ENCODE measurements at regions not wholly inside any gene's neighbourhood (a gene's known extent, or its start where the extent isn't known, plus 50 kb on each side); places are given as distances from the start of the nearest gene placed in this dataset.

DNA sequence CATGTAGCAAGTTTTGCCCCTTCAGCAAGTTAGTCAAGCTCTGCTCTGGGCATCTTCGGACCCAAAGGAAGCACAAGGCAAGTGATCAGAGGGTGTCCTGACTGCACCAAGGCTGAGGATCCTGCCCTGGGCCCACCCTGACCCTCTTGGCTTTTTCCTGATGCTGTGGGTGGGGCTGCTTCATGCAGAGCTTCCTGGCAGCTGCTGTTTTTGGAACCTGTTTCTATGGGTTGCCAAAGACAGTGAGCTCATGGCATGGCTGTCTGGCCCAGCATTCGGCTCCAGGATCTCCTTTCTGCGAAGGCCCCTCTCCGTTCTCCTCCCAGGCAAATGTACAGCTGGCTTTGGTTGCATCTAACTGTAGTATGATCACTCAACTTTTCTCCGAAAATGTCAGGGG lies 497.9 kb downstream of the ARHGEF28 start:
- Mint-ChIP-seq H3K4me3 (ENCODE audit: unreplicated experiment) (no peak overlapping the region), H3K27ac (ENCODE audit: unreplicated experiment) (no peak overlapping the region), H3K36me3 (ENCODE audit: low read depth) (no peaks in the 10 kb centered on the region), H3K27me3 (ENCODE audit: low read depth) (peaks cover 3% of the 10 kb centered on the region), H3K4me1 (ENCODE audit: low read depth) (peaks cover 15% of the 10 kb centered on the region), H3K9me3 (ENCODE audit: low read depth) (peaks cover 3% of the 10 kb centered on the region)
- TF ChIP-seq, protein P1, sequence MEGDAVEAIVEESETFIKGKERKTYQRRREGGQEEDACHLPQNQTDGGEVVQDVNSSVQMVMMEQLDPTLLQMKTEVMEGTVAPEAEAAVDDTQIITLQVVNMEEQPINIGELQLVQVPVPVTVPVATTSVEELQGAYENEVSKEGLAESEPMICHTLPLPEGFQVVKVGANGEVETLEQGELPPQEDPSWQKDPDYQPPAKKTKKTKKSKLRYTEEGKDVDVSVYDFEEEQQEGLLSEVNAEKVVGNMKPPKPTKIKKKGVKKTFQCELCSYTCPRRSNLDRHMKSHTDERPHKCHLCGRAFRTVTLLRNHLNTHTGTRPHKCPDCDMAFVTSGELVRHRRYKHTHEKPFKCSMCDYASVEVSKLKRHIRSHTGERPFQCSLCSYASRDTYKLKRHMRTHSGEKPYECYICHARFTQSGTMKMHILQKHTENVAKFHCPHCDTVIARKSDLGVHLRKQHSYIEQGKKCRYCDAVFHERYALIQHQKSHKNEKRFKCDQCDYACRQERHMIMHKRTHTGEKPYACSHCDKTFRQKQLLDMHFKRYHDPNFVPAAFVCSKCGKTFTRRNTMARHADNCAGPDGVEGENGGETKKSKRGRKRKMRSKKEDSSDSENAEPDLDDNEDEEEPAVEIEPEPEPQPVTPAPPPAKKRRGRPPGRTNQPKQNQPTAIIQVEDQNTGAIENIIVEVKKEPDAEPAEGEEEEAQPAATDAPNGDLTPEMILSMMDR (IDR thresholded peaks at IDR 0.05), result no peak
- DNase-seq (ENCODE audit: low spot score), result no peak

DNA sequence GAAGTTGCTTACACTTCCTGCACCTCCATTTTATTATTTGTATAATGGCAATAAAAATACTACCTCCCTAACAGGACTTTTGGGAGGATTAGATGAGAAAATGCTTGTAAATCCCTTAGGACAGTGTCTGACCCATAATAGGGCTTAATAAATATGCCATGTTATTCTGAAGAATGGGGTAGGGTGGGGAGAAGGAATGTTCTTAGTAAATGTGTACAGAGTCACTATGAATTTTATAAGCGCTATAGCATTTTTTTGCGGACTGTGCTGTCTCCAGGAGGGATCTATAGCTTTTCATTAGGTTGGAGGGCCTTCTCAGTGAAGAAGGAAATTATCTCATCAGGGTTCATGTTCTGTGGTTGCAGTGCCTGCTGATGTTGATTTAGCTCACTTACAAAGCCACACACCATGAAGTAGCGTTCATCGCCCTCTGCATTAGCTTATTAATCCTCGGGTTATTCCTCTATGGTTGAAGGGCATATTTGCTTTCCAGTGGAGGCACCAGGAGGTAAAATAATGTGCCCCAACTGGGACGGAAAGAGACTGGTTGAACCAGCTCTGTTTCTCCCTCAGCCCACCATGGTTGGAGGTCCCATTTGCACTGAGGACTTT lies 497.1 kb downstream of the ARHGEF28 start:
- peaks cover 15% of the 10 kb centered on the region for H3K4me1 Mint-ChIP-seq (ENCODE audit: low read depth)
- H3K4me3 Mint-ChIP-seq (ENCODE audit: unreplicated experiment), result no peak overlapping the region
- H3K36me3 Mint-ChIP-seq (ENCODE audit: low read depth), result no peaks in the 10 kb centered on the region
- TF ChIP-seq, protein P1 (IDR thresholded peaks at IDR 0.05), result no peak
- no peaks in the 10 kb centered on the region for H3K27me3 Mint-ChIP-seq (ENCODE audit: low read depth)
- H3K27ac Mint-ChIP-seq (ENCODE audit: unreplicated experiment), result no peak overlapping the region
- peaks cover 8% of the 10 kb centered on the region for H3K9me3 Mint-ChIP-seq (ENCODE audit: low read depth)
- no peak for DNase-seq (ENCODE audit: low spot score)

DNA sequence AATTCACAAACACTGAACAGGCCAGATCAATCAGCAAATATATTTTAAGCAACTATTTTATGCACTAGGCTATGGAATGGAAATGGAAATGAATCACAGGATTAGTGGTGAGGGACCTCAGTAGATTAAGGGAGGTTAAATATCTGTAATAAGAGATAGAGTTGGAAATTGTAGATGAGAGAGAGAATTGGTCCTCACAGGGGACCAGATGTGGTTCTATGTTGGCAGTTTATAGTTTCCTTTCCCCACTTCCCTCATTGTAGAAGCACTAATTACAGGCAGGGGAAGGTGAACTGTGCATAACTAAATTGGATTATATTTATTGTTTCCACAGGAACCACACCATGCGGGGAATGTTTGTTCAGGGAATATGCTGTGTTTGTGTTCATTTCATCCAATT lies 496.2 kb downstream of the ARHGEF28 start:
- peaks cover 10% of the 10 kb centered on the region for H3K9me3 Mint-ChIP-seq (ENCODE audit: low read depth)
- no peaks in the 10 kb centered on the region for H3K27me3 Mint-ChIP-seq (ENCODE audit: low read depth)
- TF ChIP-seq, protein P1 (IDR thresholded peaks at IDR 0.05), result no peak
- H3K36me3 Mint-ChIP-seq (ENCODE audit: low read depth), result no peaks in the 10 kb centered on the region
- H3K4me1 Mint-ChIP-seq (ENCODE audit: low read depth), result peaks cover 12% of the 10 kb centered on the region
- no peak overlapping the region for H3K27ac Mint-ChIP-seq (ENCODE audit: unreplicated experiment)
- H3K4me3 Mint-ChIP-seq (ENCODE audit: unreplicated experiment), result no peak overlapping the region
- DNase-seq (ENCODE audit: low spot score), result no peak

DNA sequence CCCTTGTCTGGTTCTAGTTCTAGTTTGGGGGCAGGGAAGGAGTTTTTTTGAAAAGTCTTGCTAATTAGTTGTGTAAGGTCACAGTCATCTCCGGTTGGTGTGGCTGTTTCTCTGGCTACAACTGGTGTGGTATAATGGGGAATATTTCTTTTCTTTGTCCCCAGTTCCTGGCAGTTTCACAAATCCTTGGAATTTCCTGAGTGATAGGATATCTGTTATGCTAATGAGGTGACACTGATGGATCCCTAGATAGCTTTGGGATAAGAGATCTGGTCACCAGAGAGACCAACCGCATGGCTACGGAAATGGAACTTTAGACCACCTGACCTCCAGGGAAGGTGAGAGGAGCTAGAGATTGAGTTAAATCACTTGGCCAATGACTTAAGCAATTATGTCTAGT lies 494.6 kb downstream of the ARHGEF28 start:
- Mint-ChIP-seq H3K4me1 (ENCODE audit: low read depth) (peaks cover 12% of the 10 kb centered on the region), H3K4me3 (ENCODE audit: unreplicated experiment) (no peak overlapping the region), H3K27me3 (ENCODE audit: low read depth) (no peaks in the 10 kb centered on the region), H3K36me3 (ENCODE audit: low read depth) (no peaks in the 10 kb centered on the region), H3K27ac (ENCODE audit: unreplicated experiment) (no peak overlapping the region), H3K9me3 (ENCODE audit: low read depth) (peaks cover 10% of the 10 kb centered on the region)
- TF ChIP-seq, protein P1 (IDR thresholded peaks at IDR 0.05), result no peak
- DNase-seq (ENCODE audit: low spot score), result no peak

DNA sequence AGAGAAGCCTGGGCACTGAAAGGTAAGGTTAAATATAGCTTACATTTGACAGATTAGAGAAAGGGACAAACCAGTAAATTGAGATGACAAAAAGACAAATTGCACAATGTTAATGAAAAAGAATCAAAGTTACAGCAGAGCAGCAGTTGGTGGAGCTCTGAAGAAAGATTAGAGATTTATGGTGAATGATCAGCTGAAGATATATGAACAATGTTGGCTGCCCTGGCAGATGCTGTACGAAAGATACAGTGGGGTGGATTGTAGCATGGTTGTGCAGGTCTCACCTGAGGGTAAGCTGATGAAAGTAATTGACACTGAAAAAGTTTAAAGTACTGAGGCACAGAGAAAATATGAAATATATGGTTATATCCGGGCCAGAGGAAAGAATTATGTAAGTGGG lies 492.1 kb downstream of the ARHGEF28 start:
- H3K27me3 Mint-ChIP-seq (ENCODE audit: low read depth), result no peaks in the 10 kb centered on the region
- no peak for DNase-seq (ENCODE audit: low spot score)
- no peak overlapping the region for H3K4me3 Mint-ChIP-seq (ENCODE audit: unreplicated experiment)
- H3K36me3 Mint-ChIP-seq (ENCODE audit: low read depth), result no peaks in the 10 kb centered on the region
- peaks cover 10% of the 10 kb centered on the region for H3K9me3 Mint-ChIP-seq (ENCODE audit: low read depth)
- peaks cover 13% of the 10 kb centered on the region for H3K4me1 Mint-ChIP-seq (ENCODE audit: low read depth)
- TF ChIP-seq, protein P1 (IDR thresholded peaks at IDR 0.05), result no peak
- H3K27ac Mint-ChIP-seq (ENCODE audit: unreplicated experiment), result no peak overlapping the region
